Ecto neural progenitor cell (in vitro differentiated cells): ENCODE measurements at regions not wholly inside any gene's neighbourhood (a gene's known extent, or its start where the extent isn't known, plus 50 kb on each side); places are given as distances from the start of the nearest gene placed in this dataset.

Experiments
- DNase-seq: peaks from one replicate; pipeline ENCODE4 v3.0.0-alpha.2; 2018; ENCODE audit warnings: low spot score

- DNase-seq, result no peak
These were observed 67.5 kb upstream of the LINC01488 start for GRCh38 chr11:69413993-69414392.

DNA sequence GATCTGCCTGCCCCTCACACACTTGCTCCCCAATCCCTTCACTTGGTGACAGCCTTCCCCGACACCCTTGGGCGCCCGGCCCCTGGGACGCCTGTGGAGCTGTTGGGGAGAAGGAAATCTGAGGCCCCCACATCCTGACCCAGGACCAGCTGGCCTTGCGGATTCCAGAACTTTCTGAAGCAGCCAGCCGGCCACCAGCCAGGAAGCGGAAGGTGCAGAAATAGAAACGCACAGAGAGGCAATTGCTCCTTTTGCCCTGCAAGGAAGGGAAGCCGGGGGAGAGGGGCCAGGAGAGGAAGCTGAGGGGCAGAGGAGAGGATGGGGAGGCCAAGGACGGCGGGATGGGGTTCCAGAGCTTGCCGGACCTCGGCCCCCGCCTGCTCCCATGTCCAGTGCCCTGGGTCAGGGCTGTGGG lies 66.7 kb upstream of the LINC01488 start:
- no peak for DNase-seq

DNA sequence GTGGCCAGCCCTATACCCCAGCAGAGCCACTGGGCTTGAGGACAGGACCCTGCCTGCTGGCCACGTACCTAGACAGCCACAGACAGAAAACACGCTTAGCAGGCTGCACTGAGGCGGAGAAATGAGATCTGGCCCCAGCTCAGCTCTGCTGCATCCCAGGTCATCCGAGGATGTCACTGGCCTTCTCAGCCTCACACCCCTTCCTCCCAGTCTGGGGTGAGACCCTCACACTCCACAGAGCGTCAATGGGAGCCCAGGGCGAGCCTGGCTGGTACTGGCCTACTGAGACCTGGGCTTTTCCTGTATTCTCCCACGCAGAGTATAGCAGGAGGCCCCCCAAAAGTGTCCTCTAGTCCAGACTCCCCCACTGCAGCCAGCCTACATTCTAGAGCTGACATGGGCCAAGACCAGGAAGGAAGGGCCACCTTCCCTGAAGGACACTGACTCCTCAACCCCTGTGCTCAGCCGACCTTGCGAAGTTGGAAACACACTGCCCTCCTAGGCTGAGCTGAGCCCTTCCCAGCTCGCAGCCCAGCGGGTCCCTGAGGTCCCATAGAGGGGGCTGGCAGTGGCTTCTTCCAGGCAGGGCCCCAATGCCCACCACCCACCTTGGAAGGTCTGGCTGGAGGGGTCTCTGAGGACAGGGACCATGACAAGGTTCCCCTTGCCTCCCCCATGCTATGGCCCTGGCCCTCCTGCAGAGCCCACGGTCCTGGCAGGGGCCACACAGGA lies 65.9 kb upstream of the LINC01488 start:
- no peak for DNase-seq

GRCh38 chr11:69416143-69416515 lies 65.3 kb upstream of the LINC01488 start:
- no peak for DNase-seq

DNA sequence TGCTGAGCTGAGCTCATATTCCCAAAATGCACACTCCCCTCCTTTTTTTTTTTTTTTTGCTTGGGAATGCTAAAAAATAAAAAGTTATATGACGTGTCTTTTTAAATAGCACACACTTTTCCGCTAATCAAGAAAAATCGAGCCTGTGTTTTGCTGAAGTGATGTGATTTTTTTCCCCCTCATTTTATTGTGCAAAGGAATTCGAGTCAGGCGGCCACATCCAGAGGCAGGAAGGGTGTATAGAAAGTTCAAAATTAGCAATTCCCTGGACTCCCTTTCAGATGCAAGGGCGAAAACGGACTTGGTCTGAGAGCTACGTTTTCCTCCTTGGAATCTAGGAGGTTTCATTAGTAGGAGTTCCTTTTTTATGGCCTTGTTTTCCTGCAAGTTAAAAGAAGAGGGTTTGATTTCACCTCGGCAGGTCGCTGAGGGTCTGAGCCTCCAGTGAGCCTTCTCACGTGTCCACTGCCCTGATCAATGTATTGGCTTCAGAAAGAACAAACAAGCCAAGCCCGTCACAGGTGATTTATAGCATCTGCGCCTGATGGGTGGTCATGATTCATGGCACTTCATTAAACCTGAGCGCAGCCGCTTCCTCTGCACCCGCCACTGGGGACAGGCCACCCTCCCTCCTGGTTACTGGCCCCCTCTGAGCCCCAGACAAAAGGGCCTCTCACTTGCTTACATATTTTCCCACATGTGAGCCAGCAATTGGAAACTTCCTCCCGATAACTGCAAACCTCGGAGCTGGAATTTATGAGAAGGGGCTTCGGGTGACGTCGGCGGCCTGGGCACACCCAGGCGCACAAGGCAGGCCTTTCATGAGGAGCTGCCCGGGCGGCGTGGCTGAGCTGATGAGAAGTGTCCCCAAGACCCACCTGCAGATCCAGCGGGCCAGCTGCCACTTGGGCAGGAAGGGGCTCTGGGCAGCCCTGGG lies 64.4 kb upstream of the LINC01488 start:
- DNase-seq, result no peak

GRCh38 chr11:69417699-69418085 lies 63.8 kb upstream of the LINC01488 start:
- DNase-seq, result no peak

- DNase-seq, result no peak
These were observed 62.7 kb upstream of the LINC01488 start for GRCh38 chr11:69418576-69419296.

GRCh38 chr11:69419662-69420395 lies 61.6 kb upstream of the LINC01488 start:
- DNase-seq, result no peak

DNA sequence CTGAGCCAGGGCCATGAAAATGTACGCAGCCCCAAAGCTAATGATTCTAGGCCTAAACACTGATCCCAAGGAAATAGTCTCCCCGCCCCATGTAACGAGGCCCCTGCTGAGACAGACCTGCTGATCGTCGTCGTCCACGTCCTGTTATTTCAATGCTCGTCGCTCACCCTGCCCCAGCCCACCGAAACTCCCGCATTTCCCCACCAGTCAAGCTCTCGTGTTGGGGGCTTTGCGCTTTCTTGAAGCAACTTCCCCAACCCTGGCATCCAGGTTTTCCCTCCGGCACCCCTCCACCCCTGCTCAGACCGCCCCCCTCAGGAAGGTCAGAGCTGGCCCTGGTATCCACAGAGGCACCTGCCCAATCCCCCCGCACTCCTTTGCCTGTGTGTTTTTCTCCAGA lies 58.8 kb upstream of the LINC01488 start:
- no peak for DNase-seq

GRCh38 chr11:69423181-69423580 lies 58.3 kb upstream of the LINC01488 start:
- no peak for DNase-seq

DNA sequence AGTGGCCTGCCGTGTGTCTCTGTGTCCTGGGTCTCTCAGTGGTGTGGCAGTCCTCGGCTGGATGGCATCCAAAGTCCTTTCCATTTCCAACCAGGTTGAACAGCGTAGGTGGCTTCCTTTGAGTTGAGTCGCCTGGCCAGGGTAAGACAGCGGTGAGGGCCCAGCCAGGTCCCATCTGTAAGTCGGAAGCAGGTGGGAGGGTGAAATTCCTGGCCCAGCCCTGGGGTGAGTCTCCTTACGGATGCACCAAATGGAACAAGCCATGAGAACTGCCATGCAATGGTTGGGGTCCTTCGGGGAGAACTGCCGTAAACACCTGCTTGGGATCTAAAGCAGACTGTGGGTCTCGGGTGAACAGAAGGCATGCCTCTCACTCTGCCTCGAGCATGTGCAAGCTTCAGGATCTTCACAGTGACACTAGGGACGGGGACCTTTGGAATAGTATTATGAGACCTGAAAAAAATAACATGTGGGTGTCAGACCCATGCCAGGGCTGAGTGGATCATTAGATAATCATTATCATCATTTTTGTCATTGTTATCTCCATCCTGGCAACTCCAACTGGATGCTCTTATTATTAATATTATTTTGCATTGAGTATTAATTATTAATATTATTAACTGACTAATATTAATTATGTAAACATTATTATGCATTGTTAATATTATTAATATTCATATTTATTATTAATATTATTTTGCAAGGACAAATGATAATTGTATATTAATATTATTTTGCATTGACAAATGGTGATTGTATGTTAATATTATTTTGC lies 57.7 kb upstream of the LINC01488 start:
- no peak for DNase-seq

DNA sequence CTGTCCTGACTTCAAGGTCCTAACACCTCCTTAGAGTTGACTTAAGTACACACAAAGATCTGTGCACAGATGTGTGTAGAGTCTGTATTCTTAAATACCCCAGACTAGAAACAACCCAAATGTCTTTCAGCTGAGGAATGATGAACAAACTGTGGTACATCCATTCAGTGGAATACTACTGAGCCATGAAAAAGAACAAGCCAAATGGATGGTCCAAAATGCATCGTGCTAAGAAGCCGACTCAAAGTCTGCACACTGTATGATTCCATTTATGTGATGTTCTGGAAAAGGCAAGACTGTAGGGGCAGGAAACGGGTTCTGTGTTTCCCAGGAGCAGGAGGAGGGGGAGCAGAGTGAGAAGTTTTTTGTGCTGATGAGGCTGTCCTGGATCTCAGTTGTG lies 56.7 kb upstream of the LINC01488 start:
- DNase-seq, result no peak

GRCh38 chr11:69425444-69425843 lies 56.0 kb upstream of the LINC01488 start:
- DNase-seq, result no peak

- no peak for DNase-seq
These were observed 55.4 kb upstream of the LINC01488 start for GRCh38 chr11:69425895-69426544.

DNA sequence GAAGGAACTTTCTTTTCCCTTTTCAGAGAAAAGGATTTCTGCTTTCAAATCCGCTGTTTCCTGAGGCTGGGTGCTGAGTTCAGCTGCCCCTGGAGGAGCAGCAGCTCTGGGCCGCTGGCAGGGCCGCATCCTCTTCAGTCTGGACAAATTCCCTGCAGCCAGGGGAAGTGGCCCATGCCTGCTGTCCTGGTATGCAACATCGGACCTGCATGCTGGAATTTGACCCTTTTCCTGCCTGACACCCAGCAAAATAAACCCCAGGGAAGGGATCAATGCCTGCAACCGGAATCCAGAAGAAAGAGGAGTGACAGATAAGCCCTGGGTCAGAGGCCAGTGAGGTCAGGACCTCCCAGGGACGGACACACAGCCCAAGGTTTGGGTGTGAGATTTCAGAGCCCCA lies 54.1 kb upstream of the LINC01488 start:
- peak; percentile 71 for DNase-seq

- no peak for DNase-seq
These were observed 53.3 kb upstream of the LINC01488 start for GRCh38 chr11:69427906-69428880.

GRCh38 chr11:69429716-69430491 lies 51.6 kb upstream of the LINC01488 start:
- DNase-seq, result no peak

- DNase-seq, result no peak
These were observed 50.9 kb upstream of the LINC01488 start for GRCh38 chr11:69430566-69430965.

- DNase-seq, result no peak
These were observed 50.3 kb upstream of the LINC01488 start for GRCh38 chr11:69431136-69431535.
